Esophagus muscularis mucosa (tissue), 4 donors: ENCODE measurements at regions not wholly inside any gene's neighbourhood (a gene's known extent, or its start where the extent isn't known, plus 50 kb on each side); places are given as distances from the start of the nearest gene placed in this dataset.

ENCODE experiments used
- DNase-seq: peaks from one replicate; pipeline ENCODE4 v3.0.0-alpha.2; 2017; ENCODE audit errors: extremely low spot score
- H3K27ac ChIP-seq, 4 donors: fragments of 200-600 bp; sonication (generic); replicated peaks in 1 of 4; 1 replicate in 3 of 4; 2 replicates in 1 of 4; pipeline ENCODE4 v1.5.1; 2016 to 2019; ENCODE audit warnings: mild to moderate bottlenecking in 1 of 4
- H3K27me3 ChIP-seq, 4 donors: fragments of 200-600 bp; sonication (generic); one replicate each; pipeline versions ENCODE4 v1.5.1 to v1.6.0; 2016 to 2019
- H3K36me3 ChIP-seq, 4 donors: fragments of 200-600 bp; sonication (generic); one replicate each; pipeline ENCODE4 v1.5.1; 2016 to 2019
- H3K4me1 ChIP-seq, 4 donors: fragments of 200-600 bp; sonication (generic); one replicate each; pipeline ENCODE4 v1.5.1; 2016 to 2019
- H3K4me3 ChIP-seq, 4 donors: fragments of 200-600 bp; sonication (generic); 1 replicate in 2 of 4; 2 replicates in 2 of 4; pipeline ENCODE4 v1.5.1; 2016 to 2019; ENCODE audit warnings: mild to moderate bottlenecking in 4 of 4, moderate library complexity in 1 of 4
- H3K9me3 ChIP-seq, 4 donors: fragments of 200-600 bp; sonication (generic); 1 replicate in 3 of 4; 2 replicates in 1 of 4; pipeline ENCODE4 v1.5.1; 2016 to 2019
- EP300 ChIP-seq: sonication (generic); formaldehyde crosslinking; IDR thresholded peaks from one replicate; pipeline ENCODE4 v1.6.1; 2017; ENCODE audit warnings: antibody characterized with exemption
- POLR2A ChIP-seq: fragments of 450-650 bp; IDR thresholded peaks from one replicate; pipeline ENCODE4 v1.6.1; 2017; ENCODE audit warnings: antibody characterized with exemption, moderate library complexity, mild to moderate bottlenecking, low read depth
- POLR2AphosphoS5 ChIP-seq, 2 donors: sonication (generic); formaldehyde crosslinking; IDR thresholded peaks; one replicate each; pipeline ENCODE4 v1.6.1; 2017; ENCODE audit warnings: antibody characterized with exemption in 2 of 2
- WGBS: methylation state at CpG from one replicate; pipeline ENCODE4 v1.1.5; 2018; 5-methylcytosine and 5-hydroxymethylcytosine counted together
- intact Hi-C: fragments of 100-400 bp; cut with DNase I; formaldehyde crosslinking; loops from one replicate; pipeline ENCODE4 v1.15.1; 2023
- TF ChIP-seq, protein P1 (sequence below), 3 experiments: fragments of 200-600 bp in 2 of 3; fragments of 450-650 bp in 1 of 3; sonication (generic) in 2 of 3; IDR thresholded peaks; one replicate each; pipeline ENCODE4 v1.5.1; 2017 to 2019; ENCODE audit warnings: antibody characterized with exemption in 3 of 3, mild to moderate bottlenecking in 2 of 3, moderate library complexity in 1 of 3

- no peak for TF ChIP-seq POLR2AphosphoS5 (IDR thresholded peaks at IDR 0.05)
- TF ChIP-seq, protein P1, sequence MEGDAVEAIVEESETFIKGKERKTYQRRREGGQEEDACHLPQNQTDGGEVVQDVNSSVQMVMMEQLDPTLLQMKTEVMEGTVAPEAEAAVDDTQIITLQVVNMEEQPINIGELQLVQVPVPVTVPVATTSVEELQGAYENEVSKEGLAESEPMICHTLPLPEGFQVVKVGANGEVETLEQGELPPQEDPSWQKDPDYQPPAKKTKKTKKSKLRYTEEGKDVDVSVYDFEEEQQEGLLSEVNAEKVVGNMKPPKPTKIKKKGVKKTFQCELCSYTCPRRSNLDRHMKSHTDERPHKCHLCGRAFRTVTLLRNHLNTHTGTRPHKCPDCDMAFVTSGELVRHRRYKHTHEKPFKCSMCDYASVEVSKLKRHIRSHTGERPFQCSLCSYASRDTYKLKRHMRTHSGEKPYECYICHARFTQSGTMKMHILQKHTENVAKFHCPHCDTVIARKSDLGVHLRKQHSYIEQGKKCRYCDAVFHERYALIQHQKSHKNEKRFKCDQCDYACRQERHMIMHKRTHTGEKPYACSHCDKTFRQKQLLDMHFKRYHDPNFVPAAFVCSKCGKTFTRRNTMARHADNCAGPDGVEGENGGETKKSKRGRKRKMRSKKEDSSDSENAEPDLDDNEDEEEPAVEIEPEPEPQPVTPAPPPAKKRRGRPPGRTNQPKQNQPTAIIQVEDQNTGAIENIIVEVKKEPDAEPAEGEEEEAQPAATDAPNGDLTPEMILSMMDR (IDR thresholded peaks at IDR 0.05): no peak
- TF ChIP-seq POLR2A: no peak
- no peak for TF ChIP-seq EP300
- no peaks in the 10 kb centered on the region for H3K9me3 ChIP-seq
- intact Hi-C loops: no loop called here
- H3K27me3 ChIP-seq: peaks cover 0 to 62% (median 5%) of the 10 kb centered on the region in 4 donors
- DNase-seq: no peak
- H3K36me3 ChIP-seq: no peaks in the 10 kb centered on the region
- H3K4me3 ChIP-seq: no peak overlapping the region
- 93% methylated on average over 5 of the region's 17 CpGs for whole genome bisulfite sequencing
- no peak overlapping the region for H3K27ac ChIP-seq
- H3K4me1 ChIP-seq: peaks cover 0 to 9% (median 4%) of the 10 kb centered on the region in 4 donors
Measured at GRCh38 chr22:49483281-49483870, 344.3 kb downstream of the BRD1 start.

- intact Hi-C loops: no loop called here
- no peak for TF ChIP-seq POLR2A
- TF ChIP-seq POLR2AphosphoS5 (IDR thresholded peaks at IDR 0.05): no peak
- TF ChIP-seq EP300: no peak
- TF ChIP-seq, protein P1 (IDR thresholded peaks at IDR 0.05): no peak
- no peak for DNase-seq
- Histone ChIP-seq H3K27me3 (peaks cover 0 to 62% (median 5%) of the 10 kb centered on the region in 4 donors), H3K27ac (no peak overlapping the region), H3K4me1 (peaks cover 0 to 9% (median 4%) of the 10 kb centered on the region in 4 donors), H3K9me3 (no peaks in the 10 kb centered on the region), H3K4me3 (no peak overlapping the region), H3K36me3 (no peaks in the 10 kb centered on the region)
- WGBS: 82% methylated on average over 13 of the region's 13 CpGs
Measured at GRCh38 chr22:49482811-49483210, 344.9 kb downstream of the BRD1 start.

DNA sequence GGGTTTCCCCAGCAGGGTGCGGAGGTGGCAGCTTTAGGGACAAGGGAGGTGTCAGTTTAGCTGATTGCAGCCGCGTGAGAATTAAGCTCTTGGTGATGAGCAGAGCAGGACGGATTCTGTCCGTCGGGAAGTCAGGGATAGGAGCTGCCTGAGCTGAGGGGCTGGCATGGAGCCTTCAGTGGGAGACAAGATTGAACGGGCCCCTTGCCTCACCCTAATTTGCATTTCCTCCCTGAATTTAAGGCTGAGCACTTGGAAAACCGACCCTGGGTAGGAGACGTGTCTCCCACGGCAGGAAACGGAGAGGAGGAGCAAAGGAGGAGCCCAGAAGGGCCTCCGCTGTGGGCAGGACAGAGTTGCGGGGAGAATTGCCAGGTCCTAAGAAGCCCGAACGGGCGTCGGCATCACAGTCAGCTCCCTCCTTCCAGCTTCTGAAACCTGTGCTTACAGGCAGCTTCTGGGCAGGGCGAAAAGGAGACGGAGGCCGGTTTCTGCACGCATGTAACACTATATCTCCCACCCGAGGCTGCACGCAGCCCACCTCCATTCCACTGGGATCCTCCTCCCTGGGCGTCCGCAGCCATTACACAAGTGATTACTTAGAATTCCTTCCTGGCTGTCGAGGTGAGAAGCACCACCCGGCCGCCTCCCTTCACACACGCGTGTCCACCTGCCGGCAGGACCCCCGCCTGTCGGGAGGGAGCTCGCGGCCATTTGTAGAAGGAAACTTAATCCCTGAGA, 345.8 kb downstream of the BRD1 start:
- 32% methylated on average over 12 of the region's 35 CpGs for WGBS

GRCh38 chr22:49480896-49481658, 346.6 kb downstream of the BRD1 start:
- intact Hi-C loops: no loop called here
- DNase-seq: no peak
- Histone ChIP-seq H3K36me3 (no peaks in the 10 kb centered on the region), H3K27ac (no peak overlapping the region), H3K4me1 (peaks cover 0 to 9% (median 4%) of the 10 kb centered on the region in 4 donors), H3K9me3 (no peaks in the 10 kb centered on the region), H3K27me3 (peaks cover 0 to 58% (median 5%) of the 10 kb centered on the region in 4 donors), H3K4me3 (no peak overlapping the region)
- 74% methylated on average over 18 of the region's 23 CpGs for WGBS
- TF ChIP-seq POLR2AphosphoS5 (IDR thresholded peaks at IDR 0.05) (no peak), EP300 (no peak), POLR2A (no peak)
- TF ChIP-seq, protein P1 (IDR thresholded peaks at IDR 0.05): no peak

More for the DNA sequence above, 345.8 kb downstream of the BRD1 start:
- peaks cover 0 to 62% (median 5%) of the 10 kb centered on the region in 4 donors for H3K27me3 ChIP-seq
- TF ChIP-seq EP300: no peak
- no peak for TF ChIP-seq POLR2A
- TF ChIP-seq, protein P1 (IDR thresholded peaks at IDR 0.05): no peak
- no peak for TF ChIP-seq POLR2AphosphoS5 (IDR thresholded peaks at IDR 0.05)
- peak overlapping the region in 2 of 4 donors; percentile 1 to 25 for H3K4me3 ChIP-seq
- intact Hi-C loops: no loop called here
- peaks cover 0 to 9% (median 4%) of the 10 kb centered on the region in 4 donors for H3K4me1 ChIP-seq
- H3K36me3 ChIP-seq: no peaks in the 10 kb centered on the region
- DNase-seq: no peak
- no peaks in the 10 kb centered on the region for H3K9me3 ChIP-seq
- H3K27ac ChIP-seq: no peak overlapping the region
